HG03571 (cell line): ENCODE measurements at regions not wholly inside any gene's neighbourhood (a gene's known extent, or its start where the extent isn't known, plus 50 kb on each side); places are given as distances from the start of the nearest gene placed in this dataset.

Experiments
- ATAC-seq: cut with Tn5 transposase; IDR thresholded peaks from one replicate; pipeline ENCODE4 v1.9.1; 2021; ENCODE audit not compliant: unreplicated experiment

DNA sequence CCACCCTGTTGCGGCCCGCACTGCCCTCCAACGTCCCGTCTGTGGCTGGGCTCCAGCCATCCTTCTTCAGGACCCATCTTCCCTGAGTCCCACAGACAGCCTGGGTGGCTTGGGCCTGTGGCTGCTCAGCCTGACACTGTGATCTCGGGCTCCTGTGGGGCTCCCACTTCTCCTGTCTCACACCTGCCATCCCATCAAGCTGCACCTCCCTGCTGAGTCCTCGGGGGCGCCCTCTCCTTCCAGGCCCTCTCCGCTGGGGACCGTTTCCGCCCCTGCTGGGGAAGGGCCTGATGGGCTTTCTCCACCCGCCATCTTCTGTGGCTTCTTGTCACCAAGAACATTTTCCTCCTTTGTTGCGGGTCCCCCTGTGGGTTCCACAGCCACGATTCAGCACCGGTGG is 173.8 kb upstream of the PPP2R2D start:
- ATAC-seq, result no peak

DNA sequence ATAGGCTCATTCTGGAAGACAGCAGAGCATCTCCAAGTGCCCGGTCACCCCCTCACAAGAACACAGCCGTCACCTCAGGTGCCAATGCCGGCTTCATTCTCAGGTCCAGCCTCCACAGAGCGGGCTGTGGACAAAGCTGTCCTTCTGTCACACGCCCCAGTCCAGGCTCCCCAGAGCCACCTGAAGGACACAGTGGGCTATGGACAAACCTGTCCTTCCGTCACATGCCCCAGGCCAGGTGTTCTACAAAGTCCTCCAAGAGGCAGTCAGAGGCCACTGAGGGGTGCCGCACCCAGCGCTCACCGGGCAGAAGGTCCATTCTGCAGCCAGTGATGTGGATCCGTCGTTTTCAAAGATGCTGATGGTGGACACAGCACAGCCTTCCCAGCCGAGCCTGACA is 173.2 kb upstream of the PPP2R2D start:
- ATAC-seq, result no peak

- ATAC-seq, result no peak
Measured at GRCh38 chr10:131728286-131729228, 172.3 kb upstream of the PPP2R2D start.

DNA sequence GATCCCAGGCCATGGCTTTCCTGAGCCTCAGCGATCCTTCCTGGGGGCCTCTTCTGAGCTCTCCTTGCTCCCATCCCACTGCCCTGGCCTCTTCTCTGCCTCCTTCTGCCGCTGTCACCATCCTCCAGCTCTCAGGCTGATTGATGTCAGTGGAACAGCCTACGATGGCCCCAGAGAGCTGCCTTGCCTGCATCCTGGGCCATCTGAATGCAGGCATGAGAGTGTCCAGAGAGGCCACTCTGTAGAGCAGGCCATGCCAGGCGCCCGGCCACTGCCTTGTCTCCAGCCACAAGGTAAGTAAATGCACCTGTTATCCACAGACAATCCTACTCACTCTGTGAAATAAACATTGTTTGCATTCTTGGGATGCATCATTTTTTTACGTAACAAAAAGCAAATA is 171.4 kb upstream of the PPP2R2D start:
- ATAC-seq, result no peak

- no peak for ATAC-seq
Measured at GRCh38 chr10:131729938-131730660, 170.7 kb upstream of the PPP2R2D start.

DNA sequence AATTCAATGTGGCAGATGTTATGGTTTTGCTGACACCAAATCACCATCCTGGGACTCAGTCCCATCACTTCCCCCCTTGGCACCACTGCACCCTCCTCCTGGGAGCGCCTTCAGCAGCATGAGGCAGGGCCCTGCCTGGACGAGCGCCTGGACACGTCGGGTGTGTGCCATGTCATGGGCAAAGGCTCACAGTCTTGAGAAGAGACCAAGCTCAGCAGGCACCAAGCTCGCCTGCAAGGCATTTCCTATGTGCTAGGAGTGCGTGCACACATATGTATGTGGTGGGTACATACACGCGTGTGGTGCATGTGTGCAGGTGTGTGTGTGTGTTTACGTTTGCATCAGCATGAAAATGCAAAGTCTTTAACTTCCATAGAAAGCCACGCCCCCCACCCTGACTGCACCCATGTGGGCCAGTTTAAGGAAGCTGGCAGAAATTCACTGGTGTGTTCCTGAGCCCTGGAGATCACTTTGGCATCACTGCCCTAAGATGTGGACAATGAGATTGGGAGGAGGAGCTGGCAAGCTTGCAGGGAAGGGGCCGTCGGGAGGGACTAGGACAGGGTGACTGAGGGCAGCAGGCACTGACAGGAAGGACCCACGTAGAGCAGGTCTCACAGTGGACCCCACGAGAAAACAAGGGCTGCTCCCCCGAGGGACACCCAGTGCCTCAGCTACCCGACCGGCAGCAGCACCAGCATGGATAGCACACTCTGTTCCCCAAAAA is 169.9 kb upstream of the PPP2R2D start:
- no peak for ATAC-seq

- ATAC-seq, result no peak
Measured at GRCh38 chr10:131731780-131732630, 168.8 kb upstream of the PPP2R2D start.

GRCh38 chr10:131732631-131733127 is 168.1 kb upstream of the PPP2R2D start:
- no peak for ATAC-seq

GRCh38 chr10:131733596-131733995 is 167.2 kb upstream of the PPP2R2D start:
- ATAC-seq, result no peak

GRCh38 chr10:131735577-131735976 is 165.2 kb upstream of the PPP2R2D start:
- no peak for ATAC-seq

- ATAC-seq, result no peak
Measured at GRCh38 chr10:131736321-131736980, 164.4 kb upstream of the PPP2R2D start.

DNA sequence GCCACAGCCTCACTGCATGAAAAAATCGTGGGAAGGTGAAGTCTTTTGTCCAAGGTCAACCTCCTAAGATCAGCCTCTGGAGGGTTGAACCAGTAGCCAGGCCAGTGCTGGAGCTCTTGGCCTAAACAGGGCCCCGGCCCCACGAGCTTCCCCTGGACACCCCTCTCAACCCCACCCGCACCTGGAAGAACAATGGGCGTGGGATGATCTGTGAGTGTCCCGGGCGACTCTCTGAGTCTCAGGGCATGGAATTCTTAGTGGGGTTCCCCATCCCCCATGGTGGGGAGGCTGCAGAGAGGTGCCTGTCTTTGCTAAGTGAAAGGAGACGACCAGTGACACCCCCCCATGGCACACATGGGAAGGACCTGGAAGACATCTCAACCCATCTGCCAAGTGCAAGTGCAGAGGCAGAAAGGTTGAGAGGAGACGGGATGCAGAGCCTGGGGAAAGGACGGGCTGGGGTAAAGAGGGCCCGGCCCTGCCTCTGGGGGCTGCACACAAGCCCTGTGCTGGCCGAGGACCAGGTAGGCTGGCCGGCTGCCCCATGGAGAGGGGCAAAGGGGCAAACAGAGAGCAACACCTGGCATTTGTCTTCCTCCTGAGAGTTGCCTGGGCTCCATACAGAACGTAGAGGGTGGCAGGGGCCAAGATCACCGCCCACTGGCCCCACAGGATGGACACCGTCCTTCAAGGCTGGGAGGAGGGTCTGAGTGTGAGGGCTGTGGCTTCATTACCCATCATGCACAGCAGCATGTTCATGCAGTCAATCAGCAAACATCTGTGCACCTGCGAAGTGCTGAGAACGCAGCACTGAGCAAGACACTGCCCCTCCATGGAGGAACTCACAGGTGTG is 163.0 kb upstream of the PPP2R2D start:
- ATAC-seq, result no peak

DNA sequence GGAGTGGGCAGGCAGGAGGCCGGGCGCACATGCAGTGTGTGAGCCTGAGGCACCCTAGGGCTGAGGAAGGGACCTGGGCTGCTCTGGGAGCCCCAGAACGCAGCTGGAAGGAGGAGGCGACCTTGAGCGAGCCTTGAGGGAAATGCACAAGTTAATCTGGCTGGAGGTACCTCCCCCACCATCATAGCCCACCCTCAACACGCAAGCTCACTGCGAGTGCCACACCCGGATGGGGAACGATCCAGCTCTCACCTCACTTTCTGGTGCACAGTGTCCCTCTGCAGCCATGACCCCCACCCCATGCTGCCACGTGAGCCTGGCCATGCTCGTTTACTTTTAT is 162.4 kb upstream of the PPP2R2D start:
- no peak for ATAC-seq

DNA sequence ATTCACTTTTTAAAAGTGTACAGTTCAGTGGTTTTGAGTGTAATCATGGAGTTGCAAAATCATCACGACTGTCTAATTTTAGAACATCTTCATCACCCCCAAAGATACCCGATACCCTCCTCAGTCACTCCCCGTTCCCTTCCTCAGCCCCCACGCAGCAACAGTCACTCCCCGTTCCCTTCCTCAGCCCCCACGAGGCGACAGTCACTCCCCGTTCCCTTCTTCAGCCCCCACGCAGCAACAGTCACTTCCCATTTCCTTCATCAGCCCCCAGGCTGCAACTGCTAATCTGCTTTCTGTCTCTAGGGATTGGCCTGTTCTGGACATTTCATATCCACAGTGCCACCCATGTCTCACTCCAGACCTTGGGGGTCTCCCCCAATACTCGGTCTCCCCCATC is 161.6 kb upstream of the PPP2R2D start:
- no peak for ATAC-seq

GRCh38 chr10:131742500-131742951 is 158.3 kb upstream of the PPP2R2D start:
- no peak for ATAC-seq

DNA sequence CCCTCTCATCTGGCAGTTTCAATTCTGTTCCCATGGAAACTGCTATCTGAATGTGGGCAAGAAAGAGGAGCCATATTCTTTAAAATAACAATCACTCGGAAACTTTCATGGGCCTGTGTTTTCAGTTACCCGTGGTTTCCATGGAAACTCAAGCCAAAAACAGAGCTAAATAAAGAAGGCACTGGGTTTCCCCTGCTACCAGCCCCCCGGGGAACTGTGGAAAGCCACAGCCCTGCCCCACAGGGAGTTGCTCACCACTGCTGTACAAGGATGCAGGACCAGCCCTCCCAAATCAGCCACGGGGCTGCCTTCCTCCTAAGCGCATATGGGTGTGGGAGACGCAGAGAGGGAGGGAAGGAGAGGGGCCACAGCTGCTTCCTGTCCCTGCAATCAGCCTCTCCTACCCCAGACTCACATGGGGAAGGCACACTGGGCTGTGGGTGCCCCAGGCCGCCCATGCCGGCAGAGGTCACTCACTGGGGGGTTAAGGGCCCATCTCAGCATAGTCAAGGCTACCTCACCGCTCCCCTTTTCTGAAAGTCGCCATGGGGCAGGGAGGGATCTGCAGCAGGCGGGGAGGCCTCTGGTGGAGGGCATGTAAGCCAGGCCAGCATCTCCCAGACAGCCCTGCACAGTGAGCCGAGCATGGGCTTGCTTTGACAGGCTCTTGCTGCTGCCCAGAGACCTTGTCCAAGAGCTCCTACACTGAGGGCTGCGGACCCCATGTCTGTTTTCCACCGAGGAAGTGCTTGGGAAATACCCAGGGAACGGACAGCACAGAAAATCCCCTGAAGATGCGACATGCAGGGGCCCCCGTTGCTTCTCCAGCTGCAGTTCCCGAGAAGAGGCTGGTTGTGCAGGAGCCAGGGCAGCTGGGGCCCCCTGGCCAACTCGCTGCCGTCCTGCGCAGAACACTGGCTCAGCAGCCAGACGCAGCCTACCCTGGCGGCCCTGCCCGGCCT is 157.3 kb upstream of the PPP2R2D start:
- ATAC-seq, result no peak

DNA sequence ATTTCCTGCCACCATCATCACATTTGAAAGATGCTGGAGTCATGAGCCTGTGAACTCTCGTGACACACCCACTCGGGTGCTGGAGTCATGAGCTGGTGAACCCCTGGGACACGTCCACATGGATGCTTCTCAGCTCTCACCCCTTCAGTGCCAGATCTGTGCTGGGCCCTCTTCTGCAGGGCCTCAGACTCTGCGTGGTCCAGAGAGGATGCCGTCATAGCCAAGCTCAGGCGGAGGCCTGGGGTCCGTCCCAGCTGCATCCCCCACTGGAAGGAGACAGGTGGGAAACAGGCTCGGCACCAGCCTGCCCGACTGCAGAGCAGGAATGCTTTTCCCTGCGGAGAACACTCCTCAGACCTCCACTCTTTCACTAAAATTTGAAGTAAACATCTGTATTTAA is 156.5 kb upstream of the PPP2R2D start:
- ATAC-seq, result no peak

DNA sequence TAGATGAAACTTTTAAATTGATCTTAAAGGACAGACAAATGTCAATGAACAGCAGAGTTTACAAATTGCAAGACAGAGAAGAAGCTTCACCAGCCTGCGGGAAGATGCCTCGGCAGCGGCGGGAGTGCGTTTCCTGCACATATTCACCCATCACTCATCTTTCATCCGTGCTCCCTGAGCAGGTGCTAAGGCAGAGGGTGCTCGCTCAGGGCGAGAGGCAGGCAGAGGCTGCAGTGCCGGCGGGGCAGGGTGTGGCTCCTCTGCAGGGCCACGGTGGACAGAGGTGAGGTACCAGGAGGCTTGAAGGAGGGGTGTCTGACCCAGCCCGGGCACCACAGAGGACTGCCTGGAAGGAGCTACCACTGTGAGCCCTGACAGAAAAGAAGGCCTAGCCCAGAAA is 155.2 kb upstream of the PPP2R2D start:
- ATAC-seq, result no peak
